ENCODE measurements at regions not wholly inside any gene's neighbourhood (a gene's known extent, or its start where the extent isn't known, plus 50 kb on each side); places are given as distances from the start of the nearest gene placed in this dataset.

- TF ChIP-seq CTCF (IDR thresholded peaks at IDR 0.05; ENCODE audit: insufficient read depth, low read depth, low read length), result no peak
- TF ChIP-seq EZH2 (IDR thresholded peaks at IDR 0.05; ENCODE audit: insufficient read depth, low read length), result no peak
Observed at GRCh38 chr5:104375345-104375744, 812.8 kb upstream of the NUDT12 start.

Data from astrocyte (in vitro differentiated cells and primary cell).